Cardiac fibroblast (primary cell): ENCODE measurements at regions not wholly inside any gene's neighbourhood (a gene's known extent, or its start where the extent isn't known, plus 50 kb on each side); places are given as distances from the start of the nearest gene placed in this dataset.
"Not testable (repeated sequence)": the region's sequence is repeated elsewhere in the genome, so short reads cannot be mapped to it uniquely, and the experiment has no call there.

ENCODE experiments used
- DNase-seq, 2 donors: peaks; one replicate each; pipeline versions ENCODE4 v3.0.0 to v3.0.0-alpha.2; 2010; ENCODE audit warnings: low read depth in 2 of 2
- H3K4me3 ChIP-seq, 2 donors: replicated peaks in 1 of 2; 1 replicate in 1 of 2; 2 replicates in 1 of 2; pipeline ENCODE4 v1.5.1; 2011; ENCODE audit warnings: low read depth in 2 of 2, low read length in 2 of 2, mild to moderate bottlenecking in 2 of 2, moderate library complexity in 1 of 2
- CTCF ChIP-seq: IDR thresholded peaks from one replicate; pipeline ENCODE4 v1.5.1; 2011; ENCODE audit warnings: low read depth, mild to moderate bottlenecking, low read length, inconsistent platforms

GRCh38 chr5:77900691-77901090 lies 124.6 kb upstream of the TBCA start:
- H3K4me3 ChIP-seq = no peak overlapping the region
- TF ChIP-seq CTCF = no peak
- DNase-seq = no peak

- no peak overlapping the region for H3K4me3 ChIP-seq
- no peak for DNase-seq
- TF ChIP-seq CTCF = no peak
Measured at GRCh38 chr5:77898385-77898784, 122.2 kb upstream of the TBCA start.

GRCh38 chr5:77896338-77896737 lies 120.2 kb upstream of the TBCA start:
- no peak for DNase-seq
- no peak overlapping the region for H3K4me3 ChIP-seq
- no peak for TF ChIP-seq CTCF

GRCh38 chr5:77894103-77894502 lies 118.0 kb upstream of the TBCA start:
- not testable (repeated sequence) for DNase-seq, H3K4me3 ChIP-seq

GRCh38 chr5:77893225-77893860 lies 117.2 kb upstream of the TBCA start:
- DNase-seq = peak; percentile 95 to 97
- no peak for TF ChIP-seq CTCF
- no peak overlapping the region for H3K4me3 ChIP-seq

GRCh38 chr5:77892061-77893010 lies 116.2 kb upstream of the TBCA start:
- TF ChIP-seq CTCF = no peak
- DNase-seq = no peak

GRCh38 chr5:77885519-77885918 lies 109.4 kb upstream of the TBCA start:
- TF ChIP-seq CTCF = no peak
- DNase-seq = no peak
- H3K4me3 ChIP-seq = no peak overlapping the region

More at GRCh38 chr5:77892061-77893010, 116.2 kb upstream of the TBCA start:
- no peak overlapping the region for H3K4me3 ChIP-seq
